KMS-11 (cell line): ENCODE measurements at regions not wholly inside any gene's neighbourhood (a gene's known extent, or its start where the extent isn't known, plus 50 kb on each side); places are given as distances from the start of the nearest gene placed in this dataset.

Experiments used
- H2AFZ ChIP-seq: fragments of 200-600 bp; sonication (generic); 2 replicates; pipeline ENCODE4 v1.6.1; 2016; ENCODE audit warnings: antibody characterized with exemption, mixed run types, low read depth
- H3K27ac ChIP-seq: fragments of 200-600 bp; sonication (generic); 2 replicates; pipeline ENCODE4 v1.6.1; 2016; ENCODE audit warnings: mild to moderate bottlenecking, mixed run types
- H3K27me3 ChIP-seq: fragments of 200-600 bp; sonication (generic); 2 replicates; pipeline ENCODE4 v1.6.1; 2017; ENCODE audit warnings: mild to moderate bottlenecking, low read depth, mixed run types, moderate library complexity; ENCODE audit not compliant: insufficient read depth
- H3K36me3 ChIP-seq: fragments of 200-600 bp; sonication (generic); 2 replicates; pipeline ENCODE4 v1.6.1; 2017; ENCODE audit warnings: mild to moderate bottlenecking, mixed run types; ENCODE audit not compliant: insufficient read depth
- H3K4me1 ChIP-seq: fragments of 200-600 bp; sonication (generic); 2 replicates; pipeline ENCODE4 v1.6.1; 2016; ENCODE audit warnings: mild to moderate bottlenecking, low read depth, mixed run types; ENCODE audit not compliant: poor library complexity, severe bottlenecking
- H3K4me2 ChIP-seq: fragments of 200-600 bp; sonication (generic); 2 replicates; pipeline ENCODE4 v1.7.0; 2016; ENCODE audit warnings: mild to moderate bottlenecking, mixed run types
- H3K4me3 ChIP-seq: fragments of 200-600 bp; sonication (generic); IDR thresholded peaks from 2 replicates; pipeline ENCODE4 v1.6.1; 2017; ENCODE audit warnings: low read depth, low read length, mixed read lengths; ENCODE audit not compliant: insufficient read depth
- H3K79me2 ChIP-seq: fragments of 200-600 bp; sonication (generic); 2 replicates; pipeline ENCODE4 v1.6.1; 2016; ENCODE audit warnings: low read depth, mixed run types; ENCODE audit not compliant: insufficient read depth
- H3K9ac ChIP-seq: fragments of 200-600 bp; sonication (generic); 2 replicates; pipeline ENCODE4 v1.6.1; 2016; ENCODE audit warnings: mild to moderate bottlenecking, mixed run types
- H4K20me1 ChIP-seq: fragments of 200-600 bp; sonication (generic); 2 replicates; pipeline ENCODE4 v1.6.1; 2016; ENCODE audit warnings: mild to moderate bottlenecking, mixed run types; ENCODE audit not compliant: insufficient read depth
- TF ChIP-seq, protein P1 (sequence below): fragments of 200-600 bp; sonication (generic); conservative IDR thresholded peaks from 2 replicates; pipeline ENCODE4 v1.6.1; 2017; ENCODE audit warnings: low read depth, mild to moderate bottlenecking, antibody characterized with exemption, low read length, moderate library complexity, mixed read lengths

GRCh38 chr1:194044892-194045291, 858.5 kb upstream of the B3GALT2 start:
- no peak overlapping the region for H2AFZ ChIP-seq
- H3K36me3 ChIP-seq: no peaks in the 10 kb centered on the region
- H3K4me2 ChIP-seq: no peak overlapping the region
- no peak overlapping the region for H3K4me3 ChIP-seq
- H3K4me1 ChIP-seq: no peaks in the 10 kb centered on the region
- H4K20me1 ChIP-seq: no peaks in the 10 kb centered on the region
- TF ChIP-seq, protein P1, sequence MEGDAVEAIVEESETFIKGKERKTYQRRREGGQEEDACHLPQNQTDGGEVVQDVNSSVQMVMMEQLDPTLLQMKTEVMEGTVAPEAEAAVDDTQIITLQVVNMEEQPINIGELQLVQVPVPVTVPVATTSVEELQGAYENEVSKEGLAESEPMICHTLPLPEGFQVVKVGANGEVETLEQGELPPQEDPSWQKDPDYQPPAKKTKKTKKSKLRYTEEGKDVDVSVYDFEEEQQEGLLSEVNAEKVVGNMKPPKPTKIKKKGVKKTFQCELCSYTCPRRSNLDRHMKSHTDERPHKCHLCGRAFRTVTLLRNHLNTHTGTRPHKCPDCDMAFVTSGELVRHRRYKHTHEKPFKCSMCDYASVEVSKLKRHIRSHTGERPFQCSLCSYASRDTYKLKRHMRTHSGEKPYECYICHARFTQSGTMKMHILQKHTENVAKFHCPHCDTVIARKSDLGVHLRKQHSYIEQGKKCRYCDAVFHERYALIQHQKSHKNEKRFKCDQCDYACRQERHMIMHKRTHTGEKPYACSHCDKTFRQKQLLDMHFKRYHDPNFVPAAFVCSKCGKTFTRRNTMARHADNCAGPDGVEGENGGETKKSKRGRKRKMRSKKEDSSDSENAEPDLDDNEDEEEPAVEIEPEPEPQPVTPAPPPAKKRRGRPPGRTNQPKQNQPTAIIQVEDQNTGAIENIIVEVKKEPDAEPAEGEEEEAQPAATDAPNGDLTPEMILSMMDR: no peak
- no peak overlapping the region for H3K27ac ChIP-seq
- H3K79me2 ChIP-seq: no peaks in the 10 kb centered on the region
- no peak overlapping the region for H3K9ac ChIP-seq
- H3K27me3 ChIP-seq: no peaks in the 10 kb centered on the region

GRCh38 chr1:194043984-194044755, 857.8 kb upstream of the B3GALT2 start:
- Histone ChIP-seq H3K27me3 (no peaks in the 10 kb centered on the region), H3K79me2 (no peaks in the 10 kb centered on the region), H2AFZ (no peak overlapping the region)

DNA sequence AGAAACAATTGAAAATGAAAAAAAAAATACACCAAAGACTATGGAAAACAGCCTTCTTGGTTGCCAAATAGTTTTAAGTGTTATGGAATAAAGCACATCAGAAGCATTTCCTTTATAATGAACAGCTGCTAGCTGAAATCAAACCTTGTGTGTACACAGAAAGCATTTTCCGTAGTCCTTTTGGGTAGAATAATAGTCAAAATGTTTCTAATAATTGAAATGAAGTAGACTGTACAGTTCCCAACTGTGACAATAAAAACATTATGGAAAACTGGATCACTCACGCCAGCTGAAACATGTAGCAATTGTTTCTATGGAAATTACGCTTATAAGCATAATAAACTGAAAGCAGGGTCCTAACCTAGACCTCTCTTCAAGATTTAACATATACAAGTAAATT, 856.3 kb upstream of the B3GALT2 start:
- TF ChIP-seq, protein P1: no peak
- Histone ChIP-seq H2AFZ (no peak overlapping the region), H3K9ac (no peak overlapping the region), H3K4me3 (no peak overlapping the region), H4K20me1 (no peaks in the 10 kb centered on the region), H3K36me3 (no peaks in the 10 kb centered on the region), H3K79me2 (no peaks in the 10 kb centered on the region), H3K4me1 (no peaks in the 10 kb centered on the region), H3K4me2 (no peak overlapping the region), H3K27ac (no peak overlapping the region), H3K27me3 (no peaks in the 10 kb centered on the region)

More at GRCh38 chr1:194043984-194044755, 857.8 kb upstream of the B3GALT2 start:
- Histone ChIP-seq H3K9ac (no peak overlapping the region), H3K4me2 (no peak overlapping the region), H3K27ac (no peak overlapping the region), H3K4me3 (no peak overlapping the region), H3K36me3 (no peaks in the 10 kb centered on the region), H4K20me1 (no peaks in the 10 kb centered on the region), H3K4me1 (no peaks in the 10 kb centered on the region)
- TF ChIP-seq, protein P1: no peak

GRCh38 chr1:194040496-194040895, 854.1 kb upstream of the B3GALT2 start:
- H3K4me3 ChIP-seq: no peak overlapping the region
- no peak overlapping the region for H3K27ac ChIP-seq
- H3K4me2 ChIP-seq: no peak overlapping the region
- H3K9ac ChIP-seq: no peak overlapping the region
- H3K4me1 ChIP-seq: no peaks in the 10 kb centered on the region
- TF ChIP-seq, protein P1: no peak
- H3K79me2 ChIP-seq: no peaks in the 10 kb centered on the region
- H2AFZ ChIP-seq: no peak overlapping the region
- no peaks in the 10 kb centered on the region for H3K27me3 ChIP-seq
- H4K20me1 ChIP-seq: no peaks in the 10 kb centered on the region
- no peaks in the 10 kb centered on the region for H3K36me3 ChIP-seq
